ENCODE measurements at regions not wholly inside any gene's neighbourhood (a gene's known extent, or its start where the extent isn't known, plus 50 kb on each side); places are given as distances from the start of the nearest gene placed in this dataset.

- Mint-ChIP-seq H3K36me3 (ENCODE audit: insufficient read depth in 2 of 2) (no peaks in the 10 kb centered on the region), H3K27ac (no peak overlapping the region), H3K4me1 (ENCODE audit: low read depth) (no peaks in the 10 kb centered on the region)
Observed at GRCh38 chr13:59352600-59352999, 811.1 kb downstream of the DIAPH3 start.

GRCh38 chr13:59354665-59355369 lies 808.9 kb downstream of the DIAPH3 start:
- no peak overlapping the region for H3K4me3 Mint-ChIP-seq
- DNase-seq, result no peak
- H3K27ac Mint-ChIP-seq, result no peak overlapping the region
- H3K27me3 Mint-ChIP-seq (ENCODE audit: low read depth), result no peaks in the 10 kb centered on the region
- no peak for ATAC-seq (replicated peaks in 1 of 2)
- no peaks in the 10 kb centered on the region for H3K36me3 Mint-ChIP-seq (ENCODE audit: insufficient read depth in 2 of 2)
- no peaks in the 10 kb centered on the region for H3K9me3 Mint-ChIP-seq
- H3K4me1 Mint-ChIP-seq (ENCODE audit: low read depth), result no peaks in the 10 kb centered on the region

More at GRCh38 chr13:59352600-59352999, 811.1 kb downstream of the DIAPH3 start:
- Mint-ChIP-seq H3K9me3 (no peaks in the 10 kb centered on the region), H3K27me3 (ENCODE audit: low read depth) (peaks cover 9% of the 10 kb centered on the region), H3K4me3 (no peak overlapping the region)
- ATAC-seq (replicated peaks in 1 of 2) (no peak), DNase-seq (no peak)

- Mint-ChIP-seq H3K36me3 (ENCODE audit: insufficient read depth in 2 of 2) (no peaks in the 10 kb centered on the region), H3K4me3 (no peak overlapping the region), H3K9me3 (no peaks in the 10 kb centered on the region), H3K27me3 (ENCODE audit: low read depth) (no peaks in the 10 kb centered on the region), H3K4me1 (ENCODE audit: low read depth) (no peaks in the 10 kb centered on the region), H3K27ac (no peak overlapping the region)
- no peak for DNase-seq
- no peak for ATAC-seq (replicated peaks in 1 of 2)
Observed at GRCh38 chr13:59356607-59357006, 807.1 kb downstream of the DIAPH3 start.

- Mint-ChIP-seq H3K9me3 (no peaks in the 10 kb centered on the region), H3K27me3 (ENCODE audit: low read depth) (no peaks in the 10 kb centered on the region), H3K27ac (no peak overlapping the region), H3K4me3 (no peak overlapping the region), H3K36me3 (ENCODE audit: insufficient read depth in 2 of 2) (no peaks in the 10 kb centered on the region), H3K4me1 (ENCODE audit: low read depth) (no peaks in the 10 kb centered on the region)
- ATAC-seq (replicated peaks in 1 of 2) (no peak), DNase-seq (no peak)
Observed at GRCh38 chr13:59358014-59358413, 805.7 kb downstream of the DIAPH3 start.

- ATAC-seq (replicated peaks in 1 of 2), result no peak
- no peaks in the 10 kb centered on the region for H3K9me3 Mint-ChIP-seq
- no peaks in the 10 kb centered on the region for H3K27me3 Mint-ChIP-seq (ENCODE audit: low read depth)
- peak in 1 of 2 donors; percentile 1 for DNase-seq
- H3K27ac Mint-ChIP-seq, result no peak overlapping the region
- no peak overlapping the region for H3K4me3 Mint-ChIP-seq
- H3K36me3 Mint-ChIP-seq (ENCODE audit: insufficient read depth in 2 of 2), result no peaks in the 10 kb centered on the region
- no peaks in the 10 kb centered on the region for H3K4me1 Mint-ChIP-seq (ENCODE audit: low read depth)
Observed at GRCh38 chr13:59360108-59360507, 803.6 kb downstream of the DIAPH3 start.

GRCh38 chr13:59360916-59361315 lies 802.8 kb downstream of the DIAPH3 start:
- DNase-seq (no peak), ATAC-seq (replicated peaks in 1 of 2) (no peak)
- no peaks in the 10 kb centered on the region for H3K36me3 Mint-ChIP-seq (ENCODE audit: insufficient read depth in 2 of 2)
- H3K4me1 Mint-ChIP-seq (ENCODE audit: low read depth), result no peaks in the 10 kb centered on the region
- H3K9me3 Mint-ChIP-seq, result no peaks in the 10 kb centered on the region
- H3K27ac Mint-ChIP-seq, result no peak overlapping the region
- no peaks in the 10 kb centered on the region for H3K27me3 Mint-ChIP-seq (ENCODE audit: low read depth)
- no peak overlapping the region for H3K4me3 Mint-ChIP-seq

GRCh38 chr13:59363313-59363712 lies 800.4 kb downstream of the DIAPH3 start:
- Mint-ChIP-seq H3K4me3 (no peak overlapping the region), H3K27ac (no peak overlapping the region), H3K27me3 (ENCODE audit: low read depth) (no peaks in the 10 kb centered on the region), H3K9me3 (no peaks in the 10 kb centered on the region), H3K36me3 (ENCODE audit: insufficient read depth in 2 of 2) (no peaks in the 10 kb centered on the region), H3K4me1 (ENCODE audit: low read depth) (no peaks in the 10 kb centered on the region)
- no peak for DNase-seq
- ATAC-seq (replicated peaks in 1 of 2), result no peak

GRCh38 chr13:59363947-59364346 lies 799.8 kb downstream of the DIAPH3 start:
- H3K27me3 Mint-ChIP-seq (ENCODE audit: low read depth), result no peaks in the 10 kb centered on the region
- H3K9me3 Mint-ChIP-seq, result no peaks in the 10 kb centered on the region
- H3K36me3 Mint-ChIP-seq (ENCODE audit: insufficient read depth in 2 of 2), result no peaks in the 10 kb centered on the region

GRCh38 chr13:59364641-59365085 lies 799.1 kb downstream of the DIAPH3 start:
- H3K36me3 Mint-ChIP-seq (ENCODE audit: insufficient read depth in 2 of 2), result no peaks in the 10 kb centered on the region
- H3K4me1 Mint-ChIP-seq (ENCODE audit: low read depth), result no peaks in the 10 kb centered on the region
- H3K27ac Mint-ChIP-seq, result no peak overlapping the region
- no peak overlapping the region for H3K4me3 Mint-ChIP-seq
- H3K27me3 Mint-ChIP-seq (ENCODE audit: low read depth), result no peaks in the 10 kb centered on the region
- ATAC-seq (replicated peaks in 1 of 2) (no peak), DNase-seq (no peak)
- no peaks in the 10 kb centered on the region for H3K9me3 Mint-ChIP-seq

More at GRCh38 chr13:59363947-59364346, 799.8 kb downstream of the DIAPH3 start:
- no peak for DNase-seq
- no peak for ATAC-seq (replicated peaks in 1 of 2)
- H3K4me3 Mint-ChIP-seq, result no peak overlapping the region
- no peaks in the 10 kb centered on the region for H3K4me1 Mint-ChIP-seq (ENCODE audit: low read depth)
- no peak overlapping the region for H3K27ac Mint-ChIP-seq

- Mint-ChIP-seq H3K27ac (no peak overlapping the region), H3K4me1 (ENCODE audit: low read depth) (no peaks in the 10 kb centered on the region), H3K4me3 (no peak overlapping the region), H3K27me3 (ENCODE audit: low read depth) (no peaks in the 10 kb centered on the region), H3K9me3 (no peaks in the 10 kb centered on the region), H3K36me3 (ENCODE audit: insufficient read depth in 2 of 2) (no peaks in the 10 kb centered on the region)
- ATAC-seq (replicated peaks in 1 of 2), result no peak
- DNase-seq, result no peak
Observed at GRCh38 chr13:59367467-59367866, 796.3 kb downstream of the DIAPH3 start.

GRCh38 chr13:59367904-59368303 lies 795.8 kb downstream of the DIAPH3 start:
- Mint-ChIP-seq H3K36me3 (ENCODE audit: insufficient read depth in 2 of 2) (no peaks in the 10 kb centered on the region), H3K4me1 (ENCODE audit: low read depth) (no peaks in the 10 kb centered on the region), H3K9me3 (no peaks in the 10 kb centered on the region), H3K4me3 (no peak overlapping the region), H3K27me3 (ENCODE audit: low read depth) (no peaks in the 10 kb centered on the region), H3K27ac (no peak overlapping the region)
- no peak for ATAC-seq (replicated peaks in 1 of 2)
- no peak for DNase-seq

GRCh38 chr13:59368693-59369092 lies 795.0 kb downstream of the DIAPH3 start:
- no peaks in the 10 kb centered on the region for H3K9me3 Mint-ChIP-seq
- H3K27me3 Mint-ChIP-seq (ENCODE audit: low read depth), result no peaks in the 10 kb centered on the region
- no peak overlapping the region for H3K27ac Mint-ChIP-seq
- DNase-seq (no peak), ATAC-seq (replicated peaks in 1 of 2) (no peak)
- H3K36me3 Mint-ChIP-seq (ENCODE audit: insufficient read depth in 2 of 2), result no peaks in the 10 kb centered on the region
- no peak overlapping the region for H3K4me3 Mint-ChIP-seq
- H3K4me1 Mint-ChIP-seq (ENCODE audit: low read depth), result no peaks in the 10 kb centered on the region

- H3K4me1 Mint-ChIP-seq (ENCODE audit: low read depth), result no peaks in the 10 kb centered on the region
- H3K27me3 Mint-ChIP-seq (ENCODE audit: low read depth), result no peaks in the 10 kb centered on the region
- H3K4me3 Mint-ChIP-seq, result no peak overlapping the region
- ATAC-seq (replicated peaks in 1 of 2), result no peak
- no peaks in the 10 kb centered on the region for H3K36me3 Mint-ChIP-seq (ENCODE audit: insufficient read depth in 2 of 2)
- no peaks in the 10 kb centered on the region for H3K9me3 Mint-ChIP-seq
- no peak overlapping the region for H3K27ac Mint-ChIP-seq
- no peak for DNase-seq
Observed at GRCh38 chr13:59371229-59371628, 792.5 kb downstream of the DIAPH3 start.

GRCh38 chr13:59373341-59373740 lies 790.4 kb downstream of the DIAPH3 start:
- peaks cover 0 to 2% of the 10 kb centered on the region in 2 donors for H3K9me3 Mint-ChIP-seq
- H3K27me3 Mint-ChIP-seq (ENCODE audit: low read depth), result no peaks in the 10 kb centered on the region

More at GRCh38 chr13:59373341-59373740, 790.4 kb downstream of the DIAPH3 start:
- DNase-seq, result no peak
- ATAC-seq (replicated peaks in 1 of 2), result no peak
- H3K4me1 Mint-ChIP-seq (ENCODE audit: low read depth), result no peaks in the 10 kb centered on the region
- no peak overlapping the region for H3K27ac Mint-ChIP-seq
- H3K4me3 Mint-ChIP-seq, result no peak overlapping the region
- H3K36me3 Mint-ChIP-seq (ENCODE audit: insufficient read depth in 2 of 2), result peaks cover 0 to 3% of the 10 kb centered on the region in 2 donors
